Loucy (cell line): ENCODE measurements at regions not wholly inside any gene's neighbourhood (a gene's known extent, or its start where the extent isn't known, plus 50 kb on each side); places are given as distances from the start of the nearest gene placed in this dataset.

ENCODE experiments used
- CTCF ChIP-seq: fragments of 200-600 bp; sonication (generic); conservative IDR thresholded peaks from 2 replicates; pipeline ENCODE4 v1.5.1; 2014; ENCODE audit warnings: mild to moderate bottlenecking, antibody characterized with exemption, low read length
- EZH2phosphoT487 ChIP-seq: fragments of 200-600 bp; IDR thresholded peaks from 2 replicates; pipeline ENCODE4 v1.6.1; 2018; ENCODE audit warnings: antibody characterized with exemption, mild to moderate bottlenecking, moderate library complexity, borderline replicate concordance

- no peak for TF ChIP-seq CTCF
- TF ChIP-seq EZH2phosphoT487, result no peak
Measured at GRCh38 chr5:159825551-159826051, 90.7 kb upstream of the ADRA1B start.
